Dendritic cell treated with granulocyte-macrophage colony-stimulating factor and Interleukin-4, amounts not matched to agents 40 ng/mL and 50 ng/mL, for 4 days (primary cell): ENCODE measurements at regions not wholly inside any gene's neighbourhood (a gene's known extent, or its start where the extent isn't known, plus 50 kb on each side); places are given as distances from the start of the nearest gene placed in this dataset.

ENCODE experiments used
- H3K27ac Mint-ChIP-seq: one replicate; pipeline ENCODE4 v1.8.0; 2022; ENCODE audit warnings: mild to moderate bottlenecking, mixed read lengths
- H3K27me3 Mint-ChIP-seq: one replicate; pipeline ENCODE4 v1.8.0; 2022; ENCODE audit warnings: mild to moderate bottlenecking, mixed read lengths
- H3K36me3 Mint-ChIP-seq: one replicate; pipeline ENCODE4 v1.8.0; 2022; ENCODE audit warnings: low read depth, mixed read lengths
- H3K4me1 Mint-ChIP-seq: one replicate; pipeline ENCODE4 v1.8.0; 2022; ENCODE audit warnings: low read depth, mixed read lengths
- H3K4me3 Mint-ChIP-seq: one replicate; pipeline ENCODE4 v1.8.0; 2022; ENCODE audit warnings: mild to moderate bottlenecking, moderate library complexity, mixed read lengths
- H3K9me3 Mint-ChIP-seq: one replicate; pipeline ENCODE4 v1.8.0; 2022; ENCODE audit warnings: mixed read lengths
- intact Hi-C: fragments of 100-400 bp; cut with micrococcal nuclease; formaldehyde crosslinking; loops from one replicate; pipeline ENCODE4 v1.15.0; 2022

DNA sequence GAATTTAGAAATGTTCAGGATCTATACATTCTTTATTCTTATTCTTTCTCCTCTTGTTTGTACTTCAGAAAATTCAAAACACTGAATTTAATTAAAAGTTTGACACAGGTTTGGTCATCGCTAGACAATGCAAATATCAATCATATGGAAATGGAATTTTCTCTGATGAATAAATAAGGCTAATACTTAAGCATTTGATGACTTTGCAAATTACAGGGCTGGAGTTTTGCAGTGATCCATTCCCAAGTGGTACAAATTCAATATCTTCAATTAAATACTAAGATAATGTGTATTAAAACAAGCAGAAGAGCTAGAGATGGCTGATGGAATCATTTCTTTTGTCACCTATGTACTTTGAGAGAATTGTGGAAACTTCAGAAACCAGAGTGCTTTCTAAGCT is 439.6 kb downstream of the DYNC2H1 start:
- intact Hi-C loops, result no loop called here
- Mint-ChIP-seq H3K9me3 (no peaks in the 10 kb centered on the region), H3K27ac (no peak overlapping the region), H3K4me3 (no peak overlapping the region), H3K27me3 (no peaks in the 10 kb centered on the region), H3K36me3 (no peaks in the 10 kb centered on the region), H3K4me1 (no peaks in the 10 kb centered on the region)

DNA sequence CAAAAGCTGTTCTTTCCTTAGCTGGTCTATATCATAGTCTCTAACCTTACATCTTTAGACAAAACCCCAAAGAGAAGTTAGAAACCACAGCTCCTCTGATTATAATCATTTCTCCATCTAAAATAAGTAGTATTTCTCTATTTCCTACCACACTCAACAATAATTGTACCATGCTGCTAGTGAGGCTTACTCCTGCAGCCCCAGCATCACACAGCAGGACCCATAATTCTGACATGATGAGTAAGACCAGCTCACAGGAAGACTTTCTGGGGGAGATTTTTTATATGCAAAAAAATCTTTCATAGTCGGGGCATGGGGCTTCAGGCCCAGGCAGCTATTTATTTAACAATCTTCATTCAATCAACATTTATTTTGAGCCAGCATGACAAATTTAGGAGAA is 441.6 kb downstream of the DYNC2H1 start:
- no peak overlapping the region for H3K4me3 Mint-ChIP-seq
- H3K4me1 Mint-ChIP-seq, result no peaks in the 10 kb centered on the region
- H3K27ac Mint-ChIP-seq, result no peak overlapping the region
- intact Hi-C loops, result no loop called here
- no peaks in the 10 kb centered on the region for H3K9me3 Mint-ChIP-seq
- no peaks in the 10 kb centered on the region for H3K36me3 Mint-ChIP-seq
- no peaks in the 10 kb centered on the region for H3K27me3 Mint-ChIP-seq

DNA sequence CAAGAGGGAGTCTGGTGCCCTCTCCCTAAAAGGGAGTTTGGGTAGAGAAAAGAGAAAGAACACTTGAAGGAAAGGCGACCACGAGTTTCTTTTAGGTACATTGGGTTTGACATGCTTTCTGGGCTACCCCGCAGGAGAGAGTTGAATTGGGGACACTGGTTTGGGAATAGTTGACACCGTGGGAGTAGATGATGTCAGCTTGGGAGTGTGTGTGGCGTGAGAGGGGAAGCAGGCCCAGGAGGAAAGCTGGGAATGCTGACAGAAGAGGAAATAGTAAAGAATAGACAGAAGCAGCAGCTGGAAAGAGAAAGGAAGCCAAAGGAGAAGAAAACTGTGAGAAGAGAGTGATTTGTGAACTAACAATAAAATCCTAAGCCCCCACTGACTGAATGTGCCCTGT is 442.9 kb downstream of the DYNC2H1 start:
- Mint-ChIP-seq H3K36me3 (no peaks in the 10 kb centered on the region), H3K4me3 (no peak overlapping the region), H3K27me3 (no peaks in the 10 kb centered on the region), H3K27ac (no peak overlapping the region), H3K4me1 (no peaks in the 10 kb centered on the region), H3K9me3 (no peaks in the 10 kb centered on the region)
- intact Hi-C loops, result no loop called here

DNA sequence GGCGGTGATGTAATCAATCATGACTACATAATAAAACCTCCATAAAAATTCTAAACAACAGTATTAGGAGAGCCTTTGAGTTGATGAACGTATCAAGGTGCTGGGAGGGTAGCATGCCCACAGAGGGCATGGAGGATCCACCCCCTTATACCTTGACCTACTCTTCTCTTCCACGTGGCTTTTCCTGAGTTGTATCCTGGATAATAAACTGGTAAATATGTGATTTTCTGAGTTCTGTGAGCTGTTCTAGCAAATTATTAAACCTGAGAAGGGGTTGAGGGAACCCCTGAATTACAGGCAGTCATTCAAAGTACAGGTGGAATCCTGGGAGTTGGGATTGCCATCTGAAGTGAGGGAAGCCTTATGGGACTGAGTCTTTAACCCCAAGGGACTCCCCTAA is 446.9 kb downstream of the DYNC2H1 start:
- Mint-ChIP-seq H3K4me1 (no peaks in the 10 kb centered on the region), H3K27me3 (no peaks in the 10 kb centered on the region), H3K36me3 (no peaks in the 10 kb centered on the region), H3K27ac (no peak overlapping the region), H3K4me3 (no peak overlapping the region), H3K9me3 (peaks cover 9% of the 10 kb centered on the region)
- intact Hi-C loops, result no loop called here

DNA sequence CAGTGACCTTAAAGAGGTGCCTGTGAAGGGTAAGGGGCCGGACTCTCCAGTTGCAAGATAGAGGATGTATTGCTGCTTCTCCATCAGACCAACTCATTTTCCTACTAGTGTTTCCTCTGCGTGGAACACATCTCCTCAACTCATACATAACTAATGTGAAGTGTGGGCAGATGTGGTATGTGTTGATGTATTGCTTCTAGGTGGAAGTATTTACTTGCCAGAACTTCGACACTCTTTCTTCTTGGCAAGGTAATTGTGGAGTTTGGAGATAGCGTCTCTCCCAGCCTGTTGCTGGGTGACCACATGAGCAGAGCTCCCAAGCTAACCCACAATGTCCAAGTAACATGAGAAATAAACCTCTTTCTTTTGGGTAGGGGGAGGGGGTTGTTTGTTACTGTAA is 456.9 kb downstream of the DYNC2H1 start:
- no peaks in the 10 kb centered on the region for H3K36me3 Mint-ChIP-seq
- H3K9me3 Mint-ChIP-seq, result peaks cover 9% of the 10 kb centered on the region
- no peak overlapping the region for H3K4me3 Mint-ChIP-seq
- H3K4me1 Mint-ChIP-seq, result no peaks in the 10 kb centered on the region
- no peaks in the 10 kb centered on the region for H3K27me3 Mint-ChIP-seq
- no peak overlapping the region for H3K27ac Mint-ChIP-seq
- intact Hi-C loops, result no loop called here

DNA sequence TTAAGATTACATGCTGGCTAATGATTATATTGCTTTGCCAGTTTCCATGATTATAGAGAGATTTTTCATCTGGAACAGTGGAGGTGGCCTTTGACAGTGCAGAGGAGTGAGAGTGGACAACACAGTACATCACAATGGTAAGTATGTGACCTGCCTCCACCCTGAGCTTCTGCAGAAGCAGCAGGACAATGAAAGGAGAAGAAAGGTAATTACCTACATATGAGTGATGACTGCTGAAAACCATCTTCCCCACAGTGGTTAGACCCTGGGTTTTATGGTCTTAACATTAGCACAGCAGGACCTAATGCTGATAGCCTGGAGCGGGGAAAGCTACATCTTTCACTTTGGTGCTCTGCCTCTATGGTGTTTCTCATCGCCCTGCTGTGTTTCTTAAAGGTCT is 454.7 kb upstream of the DDI1 start:
- Mint-ChIP-seq H3K27ac (no peak overlapping the region), H3K27me3 (no peaks in the 10 kb centered on the region), H3K4me1 (no peaks in the 10 kb centered on the region), H3K9me3 (no peaks in the 10 kb centered on the region), H3K36me3 (no peaks in the 10 kb centered on the region), H3K4me3 (no peak overlapping the region)
- intact Hi-C loops, result no loop called here

DNA sequence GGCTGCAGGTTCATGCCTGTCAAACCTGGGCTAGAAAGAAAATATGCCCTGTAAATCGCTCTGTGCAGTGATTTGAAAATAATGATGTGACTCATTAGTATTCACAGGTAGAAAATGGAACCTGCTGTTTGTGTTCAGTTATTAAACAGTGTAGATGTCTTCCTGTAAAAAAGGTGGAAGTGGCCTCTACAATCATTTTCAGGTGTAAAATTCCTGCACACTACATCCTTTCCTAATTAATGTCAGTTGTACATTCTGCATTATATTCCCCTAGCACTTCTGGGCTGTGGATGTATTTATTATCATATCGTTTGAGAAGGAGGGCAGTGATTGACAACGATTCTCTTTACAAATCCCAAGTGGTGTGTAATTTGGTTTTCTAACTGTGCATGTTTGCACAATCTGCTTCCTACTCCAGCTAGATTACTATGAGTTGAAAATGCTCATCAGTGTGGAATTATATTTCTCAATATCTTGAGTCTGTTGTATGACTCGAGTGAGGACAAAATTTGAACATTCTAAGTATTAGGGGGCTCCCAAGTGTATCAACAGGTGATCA is 454.0 kb upstream of the DDI1 start:
- no peaks in the 10 kb centered on the region for H3K27me3 Mint-ChIP-seq
- H3K36me3 Mint-ChIP-seq, result no peaks in the 10 kb centered on the region
- no peaks in the 10 kb centered on the region for H3K9me3 Mint-ChIP-seq
- intact Hi-C loops, result no loop called here
- H3K27ac Mint-ChIP-seq, result no peak overlapping the region
- no peaks in the 10 kb centered on the region for H3K4me1 Mint-ChIP-seq
- no peak overlapping the region for H3K4me3 Mint-ChIP-seq

DNA sequence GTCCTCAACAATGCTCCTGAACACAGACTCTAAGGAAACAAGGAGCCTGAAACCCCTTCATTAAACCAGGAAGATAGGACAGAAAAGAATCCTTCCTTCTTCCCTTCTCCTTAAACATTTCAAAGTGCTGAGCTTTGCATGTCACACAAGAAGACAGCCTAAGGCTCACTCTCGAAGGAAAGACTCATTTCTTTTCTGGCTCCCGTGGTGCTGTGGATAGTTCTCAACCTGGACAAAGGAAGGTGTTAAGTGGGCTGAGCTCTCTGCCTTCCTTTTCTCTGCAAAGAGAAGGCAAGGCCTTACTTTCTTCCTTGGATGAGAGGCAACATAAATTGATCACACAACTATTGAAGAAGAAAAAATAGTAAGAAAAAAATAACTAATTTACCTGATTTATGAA is 452.4 kb upstream of the DDI1 start:
- intact Hi-C loops, result no loop called here
- H3K4me3 Mint-ChIP-seq, result no peak overlapping the region
- no peaks in the 10 kb centered on the region for H3K9me3 Mint-ChIP-seq
- no peaks in the 10 kb centered on the region for H3K27me3 Mint-ChIP-seq
- no peaks in the 10 kb centered on the region for H3K4me1 Mint-ChIP-seq
- no peak overlapping the region for H3K27ac Mint-ChIP-seq
- H3K36me3 Mint-ChIP-seq, result no peaks in the 10 kb centered on the region

DNA sequence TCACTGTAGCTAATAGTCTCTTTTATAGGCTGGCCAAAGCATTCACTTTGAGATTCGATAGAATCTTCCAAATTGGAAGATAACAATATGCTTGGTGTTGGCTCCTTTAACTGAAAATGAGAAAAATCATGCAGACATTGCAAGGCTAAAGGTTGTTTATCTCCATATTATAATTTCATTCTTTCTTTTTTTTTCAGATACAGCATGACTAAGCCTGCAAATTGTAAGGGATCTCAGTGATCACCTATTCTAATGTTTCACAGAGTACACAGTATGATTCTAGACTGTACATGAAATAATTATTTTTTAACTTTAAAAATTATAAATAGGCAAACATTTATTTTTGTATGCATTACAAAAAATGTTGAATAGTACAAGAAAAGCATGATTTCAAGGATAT is 451.7 kb upstream of the DDI1 start:
- intact Hi-C loops, result no loop called here
- no peak overlapping the region for H3K4me3 Mint-ChIP-seq
- H3K27me3 Mint-ChIP-seq, result no peaks in the 10 kb centered on the region
- no peaks in the 10 kb centered on the region for H3K4me1 Mint-ChIP-seq
- no peak overlapping the region for H3K27ac Mint-ChIP-seq
- no peaks in the 10 kb centered on the region for H3K9me3 Mint-ChIP-seq
- no peaks in the 10 kb centered on the region for H3K36me3 Mint-ChIP-seq

DNA sequence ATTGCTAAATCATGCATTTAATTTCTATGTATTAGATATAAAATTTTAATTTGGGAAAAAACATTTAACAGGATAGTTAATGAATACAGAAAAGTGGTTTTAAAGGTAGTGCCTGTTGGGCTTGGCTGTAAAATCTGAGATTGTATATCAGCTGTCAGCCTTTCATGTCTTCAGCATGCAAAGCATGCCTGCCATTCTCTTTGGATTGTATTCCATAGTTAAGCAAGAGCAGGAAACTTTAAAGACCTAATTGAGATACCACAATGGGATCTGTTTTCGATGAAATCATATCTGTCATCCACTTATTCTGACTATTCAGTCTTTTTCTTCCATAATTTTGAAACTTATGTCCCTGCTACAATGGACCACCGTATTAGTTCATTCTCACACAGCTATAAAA is 451.0 kb upstream of the DDI1 start:
- Mint-ChIP-seq H3K9me3 (no peaks in the 10 kb centered on the region), H3K27me3 (no peaks in the 10 kb centered on the region), H3K36me3 (no peaks in the 10 kb centered on the region), H3K4me1 (no peaks in the 10 kb centered on the region), H3K27ac (no peak overlapping the region), H3K4me3 (no peak overlapping the region)
- intact Hi-C loops, result no loop called here

DNA sequence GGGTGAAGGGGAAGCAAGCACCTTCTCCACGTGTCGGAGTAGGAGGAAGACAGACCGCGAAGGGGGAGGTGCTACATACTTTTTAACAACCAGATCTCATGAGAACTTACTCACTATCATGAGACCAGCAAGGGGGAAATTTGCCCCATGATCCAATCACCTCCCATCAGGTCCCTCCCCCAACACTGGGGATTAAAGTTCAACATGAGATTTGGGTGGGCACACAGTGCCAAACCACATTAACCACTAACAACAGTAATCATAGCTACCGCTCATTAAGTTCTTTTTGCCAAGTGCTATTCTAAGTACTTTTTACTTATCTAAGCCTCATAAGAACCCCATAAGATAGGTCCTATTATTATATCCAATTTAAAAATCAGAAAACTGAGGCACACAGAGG is 450.5 kb upstream of the DDI1 start:
- Mint-ChIP-seq H3K4me1 (no peaks in the 10 kb centered on the region), H3K4me3 (no peak overlapping the region), H3K9me3 (no peaks in the 10 kb centered on the region), H3K27me3 (no peaks in the 10 kb centered on the region), H3K36me3 (no peaks in the 10 kb centered on the region), H3K27ac (no peak overlapping the region)
- intact Hi-C loops, result no loop called here

DNA sequence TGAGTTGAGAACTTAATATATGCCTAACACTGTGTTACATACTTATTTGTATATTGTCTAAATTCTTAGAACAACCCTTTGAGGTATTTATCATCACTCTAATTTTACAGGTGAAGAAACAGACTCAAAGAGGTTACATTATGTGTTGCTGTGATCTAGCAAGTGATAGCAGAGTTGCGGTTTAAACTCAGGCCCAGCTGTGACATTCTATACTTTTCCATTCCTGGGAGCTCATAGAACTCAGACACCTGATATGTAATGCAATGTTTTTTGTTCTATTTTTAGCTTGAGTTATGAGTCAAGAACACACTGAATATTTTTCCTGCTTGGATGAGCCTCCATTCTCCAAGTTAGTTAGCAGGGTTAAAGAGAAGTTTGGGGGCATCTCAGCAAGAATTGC is 449.7 kb upstream of the DDI1 start:
- Mint-ChIP-seq H3K9me3 (no peaks in the 10 kb centered on the region), H3K27ac (no peak overlapping the region), H3K4me3 (no peak overlapping the region), H3K36me3 (no peaks in the 10 kb centered on the region), H3K27me3 (no peaks in the 10 kb centered on the region), H3K4me1 (no peaks in the 10 kb centered on the region)
- intact Hi-C loops, result no loop called here

DNA sequence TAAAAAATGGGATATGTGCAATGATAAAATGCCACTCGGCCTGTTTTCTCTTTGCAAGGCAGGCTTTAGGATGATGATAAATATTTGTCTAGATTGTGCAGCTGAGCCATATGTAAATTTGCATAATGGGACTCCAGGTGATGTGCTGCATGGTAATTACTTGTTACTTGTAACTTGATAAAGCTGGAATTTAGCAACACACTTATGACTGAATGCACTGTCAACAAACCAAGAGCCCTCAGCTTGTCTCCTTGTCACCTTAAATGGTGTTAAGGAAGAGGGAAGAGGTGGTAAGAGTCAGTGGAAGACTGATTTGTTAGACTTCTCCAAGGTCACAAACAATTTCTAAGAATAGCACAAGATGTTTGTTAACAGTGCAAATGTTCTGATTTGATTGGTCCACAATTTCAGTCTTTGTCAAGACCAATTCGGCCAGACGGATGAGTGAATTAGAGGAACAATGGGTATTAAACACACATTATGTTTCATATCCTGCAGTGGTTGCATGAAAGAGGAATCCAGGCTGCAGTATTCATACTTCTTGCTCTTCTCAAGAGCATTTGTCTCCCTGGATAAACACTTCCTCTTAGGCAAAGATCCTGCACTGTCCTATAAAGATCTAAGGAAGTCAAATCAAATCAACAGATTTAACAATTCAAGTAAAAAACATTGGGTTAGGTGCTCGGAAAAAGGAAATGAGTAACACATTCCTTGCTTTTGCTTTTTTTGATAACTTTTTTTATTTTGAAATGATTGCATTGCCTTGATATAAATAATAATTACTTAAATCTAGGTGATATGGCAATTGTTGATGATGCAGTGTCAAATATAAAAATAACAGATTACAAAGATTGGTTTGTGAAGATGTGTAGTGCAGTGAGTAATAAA is 448.3 kb upstream of the DDI1 start:
- intact Hi-C loops, result no loop called here

DNA sequence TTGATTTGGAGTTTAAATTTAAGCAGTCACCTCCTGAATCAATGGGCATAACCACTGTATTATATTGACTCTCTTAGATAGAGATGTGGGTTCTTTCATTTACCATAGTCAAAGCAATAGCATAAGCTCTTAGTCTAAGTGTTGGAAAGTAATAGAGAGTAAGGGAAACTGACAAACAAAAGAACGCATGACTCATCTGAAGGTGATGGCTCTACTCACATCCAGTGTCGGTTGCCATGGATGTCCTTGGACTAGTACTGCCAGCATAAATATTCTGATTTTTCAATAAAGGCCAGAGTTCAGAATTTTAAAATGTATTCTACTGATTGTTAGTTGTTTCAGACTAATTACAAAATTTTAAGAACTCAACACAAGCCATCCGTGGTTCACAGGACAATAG is 444.9 kb upstream of the DDI1 start:
- intact Hi-C loops, result no loop called here

More for the DNA sequence above, 448.3 kb upstream of the DDI1 start:
- H3K9me3 Mint-ChIP-seq, result no peaks in the 10 kb centered on the region
- no peaks in the 10 kb centered on the region for H3K27me3 Mint-ChIP-seq
- no peak overlapping the region for H3K4me3 Mint-ChIP-seq
- no peaks in the 10 kb centered on the region for H3K36me3 Mint-ChIP-seq
- H3K27ac Mint-ChIP-seq, result no peak overlapping the region
- no peaks in the 10 kb centered on the region for H3K4me1 Mint-ChIP-seq

DNA sequence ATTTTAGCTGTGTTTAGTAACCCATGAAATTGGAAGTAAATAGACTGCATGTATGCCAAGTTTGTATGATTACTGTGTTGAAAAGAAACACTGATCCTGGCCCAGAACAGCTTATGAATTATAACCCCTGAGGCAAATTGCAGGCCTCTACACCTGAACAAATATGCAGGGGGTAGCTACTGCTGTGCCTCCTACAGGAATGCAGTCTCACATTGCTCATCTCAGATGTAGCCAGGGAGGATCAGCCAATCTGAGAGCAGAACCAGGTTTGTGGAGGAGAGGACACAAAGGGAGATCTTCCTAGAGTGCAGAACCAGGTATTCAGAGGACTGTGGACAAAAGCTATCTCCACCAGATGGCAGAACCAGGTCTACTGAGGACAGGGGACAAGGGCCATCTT is 442.2 kb upstream of the DDI1 start:
- no peak overlapping the region for H3K4me3 Mint-ChIP-seq
- no peaks in the 10 kb centered on the region for H3K27me3 Mint-ChIP-seq
- no peaks in the 10 kb centered on the region for H3K4me1 Mint-ChIP-seq
- intact Hi-C loops, result no loop called here
- no peak overlapping the region for H3K27ac Mint-ChIP-seq
- no peaks in the 10 kb centered on the region for H3K9me3 Mint-ChIP-seq
- H3K36me3 Mint-ChIP-seq, result no peaks in the 10 kb centered on the region

More for the DNA sequence above, 444.9 kb upstream of the DDI1 start:
- Mint-ChIP-seq H3K27ac (no peak overlapping the region), H3K4me3 (no peak overlapping the region), H3K9me3 (no peaks in the 10 kb centered on the region), H3K36me3 (no peaks in the 10 kb centered on the region), H3K27me3 (no peaks in the 10 kb centered on the region), H3K4me1 (no peaks in the 10 kb centered on the region)
